Erythroblast (primary cell): ENCODE measurements at regions not wholly inside any gene's neighbourhood (a gene's known extent, or its start where the extent isn't known, plus 50 kb on each side); places are given as distances from the start of the nearest gene placed in this dataset.

Source experiments
- GATA1 ChIP-seq: IDR thresholded peaks from 2 replicates; pipeline ENCODE4 v1.6.1; 2011; ENCODE audit warnings: low read depth, mild to moderate bottlenecking, control low read depth, low read length, moderate library complexity
- POLR2A ChIP-seq: IDR thresholded peaks from 2 replicates; pipeline ENCODE4 v1.6.1; 2011; ENCODE audit warnings: mild to moderate bottlenecking, low read length

- TF ChIP-seq POLR2A (no peak), GATA1 (no peak)
Observed at GRCh38 chr21:24890021-24890420, 717.3 kb downstream of the MRPL39 start.
